Activated T-cell treated with anti-CD3 and anti-CD28 coated beads for 48 hours (primary cell): ENCODE measurements at regions not wholly inside any gene's neighbourhood (a gene's known extent, or its start where the extent isn't known, plus 50 kb on each side); places are given as distances from the start of the nearest gene placed in this dataset.
"Not testable (repeated sequence)": the region's sequence is repeated elsewhere in the genome, so short reads cannot be mapped to it uniquely, and the experiment has no call there.

Source experiments
- DNase-seq: peaks from one replicate; pipeline ENCODE4 v3.0.0-alpha.2; 2020; ENCODE audit warnings: low read depth

GRCh38 chr2:81002906-81003305 is 698.4 kb upstream of the LRRTM1 start:
- DNase-seq = no peak

DNA sequence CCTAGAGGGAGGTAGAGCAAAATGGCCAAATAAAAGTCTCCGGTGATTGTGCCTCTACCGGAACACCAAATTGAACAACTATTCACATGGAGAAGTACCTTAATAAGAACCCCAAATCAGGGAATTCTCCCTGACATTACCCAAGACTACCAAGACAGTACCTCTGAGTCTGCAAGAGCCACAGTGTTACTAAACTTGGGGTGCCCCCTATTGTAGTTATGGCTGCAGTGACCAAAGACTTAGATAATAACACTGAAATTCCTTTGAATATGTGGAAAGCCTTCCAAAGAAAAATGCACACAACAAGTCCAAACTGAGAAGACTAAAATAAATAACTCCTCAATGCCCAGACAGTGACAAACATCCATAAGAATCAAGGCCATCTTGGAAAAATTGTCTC is 682.9 kb upstream of the LRRTM1 start:
- DNase-seq = no peak

- no peak for DNase-seq
Measured at GRCh38 chr2:80969900-80970299, 665.3 kb upstream of the LRRTM1 start.

GRCh38 chr2:80968450-80968849 is 663.9 kb upstream of the LRRTM1 start:
- no peak for DNase-seq

DNA sequence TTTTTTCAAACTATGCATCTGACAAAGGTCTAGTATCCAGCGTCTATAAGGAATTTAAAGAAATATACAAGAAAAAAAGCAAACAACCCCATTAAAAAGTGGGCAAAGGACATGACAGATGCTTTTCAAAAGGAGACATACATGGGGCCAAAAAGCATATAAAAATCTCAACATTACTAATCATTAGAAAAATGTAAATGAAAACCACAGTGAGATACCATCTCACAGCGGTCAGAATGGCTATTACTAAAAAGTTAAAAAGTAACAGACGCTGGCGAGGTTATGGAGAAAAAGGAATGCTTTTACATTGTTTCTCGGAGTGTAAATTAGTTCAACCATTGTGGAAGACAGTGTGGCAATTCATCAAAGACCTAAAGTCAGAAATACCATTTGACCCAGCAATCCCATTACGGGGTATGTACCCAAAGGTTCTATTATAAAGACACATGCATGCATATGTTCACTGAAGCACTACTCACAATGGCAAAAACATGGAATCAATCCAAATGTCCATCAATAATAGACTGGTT is 643.1 kb upstream of the LRRTM1 start:
- DNase-seq = no peak

GRCh38 chr2:80943487-80943886 is 638.9 kb upstream of the LRRTM1 start:
- no peak for DNase-seq

DNA sequence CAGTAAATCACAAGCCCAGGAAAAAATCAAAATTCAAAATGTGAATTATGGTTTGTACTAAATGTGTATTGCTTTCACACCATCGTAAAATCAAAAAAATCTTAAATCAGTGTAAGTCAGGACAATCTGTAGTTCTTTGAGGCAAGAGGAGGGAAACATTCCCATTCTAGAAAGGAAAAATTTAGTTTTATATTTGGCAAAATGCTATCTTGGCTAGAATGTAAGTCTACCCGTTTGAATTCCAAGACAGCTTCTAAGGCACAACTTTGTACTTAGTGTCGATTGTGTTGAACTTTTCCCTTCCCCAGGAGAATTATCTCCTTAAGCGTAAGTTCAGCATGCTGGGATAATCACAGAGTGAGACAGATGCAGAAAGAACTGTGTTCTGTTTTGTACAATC is 638.2 kb upstream of the LRRTM1 start:
- DNase-seq = no peak

- no peak for DNase-seq
Measured at GRCh38 chr2:80938463-80938862, 633.9 kb upstream of the LRRTM1 start.

- not testable (repeated sequence) for DNase-seq
Measured at GRCh38 chr2:80931820-80932219, 627.3 kb upstream of the LRRTM1 start.

DNA sequence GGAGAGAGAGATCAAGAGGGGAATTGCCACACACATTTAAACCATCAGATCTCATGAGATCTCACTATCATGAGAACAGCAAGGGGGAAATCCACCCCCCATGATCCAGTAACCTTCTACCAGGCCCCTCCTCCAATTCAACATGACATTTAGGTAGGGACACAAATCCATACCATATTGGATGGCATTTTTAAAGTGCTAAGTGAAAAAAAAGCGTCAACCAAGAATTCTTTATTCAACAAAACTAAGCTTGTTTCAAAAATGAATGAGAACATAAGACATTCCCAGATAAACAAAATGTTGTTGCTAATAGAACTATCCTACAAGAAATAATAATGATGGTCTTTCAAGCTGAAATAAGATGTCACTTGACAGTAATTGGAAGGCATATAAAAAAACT is 626.2 kb upstream of the LRRTM1 start:
- DNase-seq = no peak

DNA sequence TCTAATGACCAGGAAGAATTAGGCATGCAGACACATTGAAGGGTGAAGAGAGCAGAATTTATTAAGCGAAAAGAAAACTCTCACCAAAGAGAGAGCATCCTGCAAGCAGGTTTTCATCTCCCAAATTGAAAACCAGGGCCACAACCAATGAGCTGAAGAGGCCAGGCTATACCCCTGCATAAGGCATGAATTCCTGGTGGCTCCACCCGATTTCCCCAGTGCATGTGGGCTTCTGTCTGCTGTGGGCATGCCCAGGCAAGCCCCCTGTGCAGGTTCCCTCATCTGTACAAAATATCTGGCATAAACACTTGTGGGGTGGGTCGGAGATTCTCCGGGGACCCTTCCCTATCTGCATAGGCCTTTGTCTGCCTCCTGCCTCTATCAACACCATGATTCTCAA is 621.6 kb upstream of the LRRTM1 start:
- no peak for DNase-seq

GRCh38 chr2:80896576-80896975 is 592.0 kb upstream of the LRRTM1 start:
- no peak for DNase-seq

- DNase-seq = no peak
Measured at GRCh38 chr2:80894486-80894885, 589.9 kb upstream of the LRRTM1 start.

GRCh38 chr2:80893711-80894110 is 589.2 kb upstream of the LRRTM1 start:
- DNase-seq = no peak

GRCh38 chr2:80889009-80889408 is 584.5 kb upstream of the LRRTM1 start:
- DNase-seq = no peak

GRCh38 chr2:80887841-80888378 is 583.4 kb upstream of the LRRTM1 start:
- no peak for DNase-seq

DNA sequence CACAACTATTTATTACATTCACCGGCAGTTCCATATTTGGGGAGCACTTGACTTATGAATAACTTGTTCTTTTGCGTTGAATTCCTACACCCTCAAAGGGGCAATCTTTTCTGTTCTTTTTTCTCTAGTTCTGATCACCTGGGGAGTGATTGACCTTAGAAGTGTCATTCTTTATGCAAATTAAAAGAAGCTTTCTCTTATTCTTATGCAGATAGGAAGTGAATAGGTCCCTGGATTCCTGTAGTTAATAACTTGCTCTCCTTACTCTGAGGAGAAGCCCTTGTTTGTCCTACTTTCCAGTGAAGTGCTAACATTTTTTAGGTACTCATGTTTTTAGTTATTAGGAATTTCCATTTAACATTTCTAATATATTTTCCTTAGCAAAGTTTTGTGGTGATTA is 569.8 kb upstream of the LRRTM1 start:
- no peak for DNase-seq

GRCh38 chr2:80869858-80870438 is 565.4 kb upstream of the LRRTM1 start:
- DNase-seq = no peak

GRCh38 chr2:80863147-80863714 is 558.7 kb upstream of the LRRTM1 start:
- no peak for DNase-seq

GRCh38 chr2:80858965-80859364 is 554.4 kb upstream of the LRRTM1 start:
- DNase-seq = no peak

DNA sequence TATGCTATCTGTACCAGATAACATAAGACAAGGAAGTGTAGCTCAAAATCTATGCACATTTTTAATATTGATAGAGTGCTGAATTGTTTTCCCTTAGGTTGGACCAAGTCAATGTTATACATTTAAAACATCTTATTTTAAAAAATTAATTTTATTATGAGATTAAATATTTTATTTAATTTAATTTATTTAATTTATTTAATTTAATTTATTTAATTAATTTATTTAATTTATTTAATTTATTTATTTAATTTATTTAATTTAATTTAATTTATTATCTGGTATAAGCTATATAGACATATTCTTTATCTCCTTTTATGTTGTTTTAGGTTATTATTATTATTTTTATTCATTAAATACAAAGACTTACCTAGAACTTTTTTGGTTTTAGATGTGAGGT is 551.7 kb upstream of the LRRTM1 start:
- no peak for DNase-seq

DNA sequence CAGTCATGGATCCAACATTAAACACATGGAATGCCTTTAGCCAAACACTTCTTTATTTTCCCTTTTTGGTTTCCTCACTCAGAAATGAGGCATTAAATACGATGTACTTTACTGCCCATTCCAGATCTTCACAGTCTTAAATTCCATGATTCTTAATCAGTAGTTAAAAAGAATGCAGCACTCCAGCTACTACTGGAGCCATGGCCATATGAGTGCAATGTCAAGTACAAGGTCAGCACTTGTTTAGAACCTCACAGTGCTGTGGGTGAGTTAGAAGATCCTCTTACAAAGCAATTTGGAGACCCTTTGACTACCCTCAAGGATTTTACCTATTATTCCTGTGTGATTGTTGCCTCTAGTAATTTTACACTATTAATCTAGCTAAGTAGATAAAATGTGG is 550.3 kb upstream of the LRRTM1 start:
- no peak for DNase-seq

- DNase-seq = no peak
Measured at GRCh38 chr2:80852808-80853139, 548.2 kb upstream of the LRRTM1 start.
